Nephron (organoid): ENCODE measurements at regions not wholly inside any gene's neighbourhood (a gene's known extent, or its start where the extent isn't known, plus 50 kb on each side); places are given as distances from the start of the nearest gene placed in this dataset.

Experiments used
- H3K27ac Mint-ChIP-seq, 3 experiments: 2 replicates each; pipeline ENCODE4 v1.8.0; 2020; ENCODE audit warnings: mixed read lengths in 3 of 3, mild to moderate bottlenecking in 2 of 3, moderate library complexity in 1 of 3
- H3K27me3 Mint-ChIP-seq: 2 replicates; pipeline ENCODE4 v1.8.0; 2021; ENCODE audit warnings: low read depth, mild to moderate bottlenecking, moderate library complexity, mixed read lengths
- H3K36me3 Mint-ChIP-seq: 2 replicates; pipeline ENCODE4 v1.8.0; 2020; ENCODE audit warnings: low read depth, mixed read lengths
- H3K4me1 Mint-ChIP-seq: 2 replicates; pipeline ENCODE4 v1.8.0; 2020; ENCODE audit warnings: mixed read lengths
- H3K4me3 Mint-ChIP-seq, 3 experiments: 2 replicates each; pipeline ENCODE4 v1.8.0; 2020; ENCODE audit warnings: mild to moderate bottlenecking in 3 of 3, mixed read lengths in 3 of 3, moderate library complexity in 2 of 3
- H3K9me3 Mint-ChIP-seq: 2 replicates; pipeline ENCODE4 v1.8.0; 2020; ENCODE audit warnings: mixed read lengths
- TF ChIP-seq, protein P1 (sequence below), 3 experiments: fragments of 200-600 bp; sonication (generic); IDR thresholded peaks; one replicate each; pipeline ENCODE4 v1.5.0; 2021; ENCODE audit warnings: antibody characterized with exemption in 3 of 3; ENCODE audit not compliant: unreplicated experiment in 3 of 3

DNA sequence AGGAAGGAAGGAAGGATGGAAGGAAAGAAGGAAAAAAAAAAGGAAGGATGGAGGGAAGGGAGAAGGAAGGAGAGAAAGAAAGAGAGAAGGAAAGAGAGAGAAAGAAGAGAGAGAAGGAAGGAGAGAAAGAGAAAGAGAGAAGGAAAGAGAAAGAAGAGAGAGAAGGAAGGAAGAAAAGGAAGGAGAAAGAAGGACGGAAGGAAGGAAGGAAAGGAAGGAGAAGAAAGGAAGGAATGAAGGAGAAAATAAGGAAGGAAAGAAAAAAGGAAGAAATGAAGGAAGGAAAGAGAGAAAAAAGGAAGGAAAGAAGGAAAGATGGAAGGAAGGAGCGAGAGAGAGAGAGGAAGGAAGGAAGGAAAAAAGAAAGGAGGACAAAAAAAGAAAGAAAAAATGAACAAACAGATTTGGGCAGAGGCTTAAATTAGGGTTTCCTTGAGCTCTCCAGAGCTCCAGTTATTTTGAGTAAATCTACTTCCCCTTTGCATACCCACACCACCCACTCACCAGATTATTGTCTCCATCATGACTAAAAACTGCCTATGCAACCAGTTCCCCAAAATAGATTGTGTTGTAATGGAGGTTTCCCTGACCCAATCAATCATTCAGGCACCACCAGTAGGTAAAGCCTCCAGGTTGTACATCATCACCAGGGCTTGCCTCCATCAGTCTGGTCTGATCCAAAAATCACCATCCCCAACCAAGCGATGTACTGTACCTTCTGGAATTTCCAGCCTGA, 1722.9 kb upstream of the PCDH10 start:
- TF ChIP-seq, protein P1, sequence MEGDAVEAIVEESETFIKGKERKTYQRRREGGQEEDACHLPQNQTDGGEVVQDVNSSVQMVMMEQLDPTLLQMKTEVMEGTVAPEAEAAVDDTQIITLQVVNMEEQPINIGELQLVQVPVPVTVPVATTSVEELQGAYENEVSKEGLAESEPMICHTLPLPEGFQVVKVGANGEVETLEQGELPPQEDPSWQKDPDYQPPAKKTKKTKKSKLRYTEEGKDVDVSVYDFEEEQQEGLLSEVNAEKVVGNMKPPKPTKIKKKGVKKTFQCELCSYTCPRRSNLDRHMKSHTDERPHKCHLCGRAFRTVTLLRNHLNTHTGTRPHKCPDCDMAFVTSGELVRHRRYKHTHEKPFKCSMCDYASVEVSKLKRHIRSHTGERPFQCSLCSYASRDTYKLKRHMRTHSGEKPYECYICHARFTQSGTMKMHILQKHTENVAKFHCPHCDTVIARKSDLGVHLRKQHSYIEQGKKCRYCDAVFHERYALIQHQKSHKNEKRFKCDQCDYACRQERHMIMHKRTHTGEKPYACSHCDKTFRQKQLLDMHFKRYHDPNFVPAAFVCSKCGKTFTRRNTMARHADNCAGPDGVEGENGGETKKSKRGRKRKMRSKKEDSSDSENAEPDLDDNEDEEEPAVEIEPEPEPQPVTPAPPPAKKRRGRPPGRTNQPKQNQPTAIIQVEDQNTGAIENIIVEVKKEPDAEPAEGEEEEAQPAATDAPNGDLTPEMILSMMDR (IDR thresholded peaks at IDR 0.05; ENCODE audit: unreplicated experiment in 3 of 3), result no peak
- H3K36me3 Mint-ChIP-seq, result no peaks in the 10 kb centered on the region
- H3K27me3 Mint-ChIP-seq, result no peaks in the 10 kb centered on the region
- H3K9me3 Mint-ChIP-seq, result peaks cover 6% of the 10 kb centered on the region
- H3K4me1 Mint-ChIP-seq, result no peaks in the 10 kb centered on the region
- no peak overlapping the region for H3K4me3 Mint-ChIP-seq
- no peak overlapping the region for H3K27ac Mint-ChIP-seq

DNA sequence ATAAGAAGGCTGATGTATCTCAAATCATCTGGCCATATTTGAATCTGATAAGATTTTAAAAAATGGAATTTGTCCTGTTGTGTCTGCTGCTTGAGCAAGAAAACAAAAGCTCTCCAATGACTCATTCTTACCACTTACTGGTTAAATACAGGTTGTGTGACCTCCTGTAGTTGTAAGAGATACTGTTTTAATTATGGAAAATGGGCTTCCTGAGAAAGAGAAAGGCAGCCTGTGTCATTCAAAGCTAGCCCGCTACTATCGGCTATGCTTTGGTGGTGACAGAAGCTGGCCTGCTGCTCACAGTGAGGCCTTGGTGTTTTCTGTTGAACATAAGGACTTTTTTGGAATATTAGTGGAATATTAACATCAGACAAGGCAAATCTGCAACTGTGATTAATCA, 1722.1 kb upstream of the PCDH10 start:
- Mint-ChIP-seq H3K4me3 (no peak overlapping the region), H3K36me3 (no peaks in the 10 kb centered on the region), H3K9me3 (no peaks in the 10 kb centered on the region), H3K27ac (no peak overlapping the region), H3K4me1 (no peaks in the 10 kb centered on the region), H3K27me3 (no peaks in the 10 kb centered on the region)
- TF ChIP-seq, protein P1 (IDR thresholded peaks at IDR 0.05; ENCODE audit: unreplicated experiment in 3 of 3), result no peak

DNA sequence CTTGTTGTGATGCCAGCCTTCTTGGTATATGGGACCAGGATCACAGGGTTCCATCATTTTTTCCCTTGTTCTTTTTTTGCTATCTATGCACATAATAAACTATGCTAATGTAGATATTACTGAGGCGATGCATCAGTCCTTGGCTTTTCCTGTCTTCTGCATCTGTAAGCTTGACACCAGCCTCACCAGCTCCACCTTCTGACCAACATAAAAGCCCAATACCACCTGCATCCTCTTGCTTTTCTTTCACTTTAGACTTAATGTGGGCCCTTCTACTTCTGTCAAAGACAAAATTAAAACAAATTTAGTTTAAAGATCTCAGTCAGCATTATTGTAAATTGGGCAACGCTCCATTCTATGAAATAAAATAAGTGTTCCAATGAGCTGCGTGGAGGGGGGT, 1718.8 kb upstream of the PCDH10 start:
- no peaks in the 10 kb centered on the region for H3K4me1 Mint-ChIP-seq
- TF ChIP-seq, protein P1 (IDR thresholded peaks at IDR 0.05; ENCODE audit: unreplicated experiment in 3 of 3), result no peak
- H3K4me3 Mint-ChIP-seq, result no peak overlapping the region
- H3K27ac Mint-ChIP-seq, result no peak overlapping the region
- H3K9me3 Mint-ChIP-seq, result no peaks in the 10 kb centered on the region
- H3K36me3 Mint-ChIP-seq, result no peaks in the 10 kb centered on the region
- H3K27me3 Mint-ChIP-seq, result no peaks in the 10 kb centered on the region

DNA sequence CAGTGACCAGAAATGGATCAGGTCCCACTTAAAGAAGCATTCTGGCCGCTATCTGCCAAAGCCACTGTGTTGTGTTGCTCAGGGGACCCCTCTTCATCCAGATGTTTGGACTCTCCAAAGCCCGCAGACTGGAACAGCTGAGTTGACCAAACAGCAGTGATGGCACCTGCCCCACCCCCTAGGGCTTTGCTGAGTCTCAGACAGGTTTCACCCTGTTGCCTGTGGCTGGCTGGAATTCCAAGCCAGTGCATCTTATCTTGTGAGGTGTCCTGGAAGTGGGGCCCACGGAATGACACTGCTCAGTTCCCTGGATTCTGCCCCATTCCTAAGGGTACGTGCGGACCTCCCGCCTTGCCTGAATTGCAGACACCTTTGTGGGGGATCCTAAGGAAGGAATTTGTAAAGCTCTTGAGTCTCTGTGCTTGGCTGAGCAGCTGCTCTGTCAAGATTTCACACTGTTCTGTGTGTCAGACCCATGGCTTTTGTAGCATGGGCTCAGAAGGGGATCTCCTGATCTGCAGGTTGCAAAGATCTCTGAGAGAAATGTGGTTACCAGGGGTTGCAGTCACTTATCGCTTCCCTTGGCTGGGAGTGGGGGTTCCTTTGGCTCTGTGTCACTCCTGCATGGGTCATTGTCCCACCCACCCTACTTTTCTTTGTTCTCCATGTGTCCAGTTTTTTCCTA, 1707.9 kb upstream of the PCDH10 start:
- TF ChIP-seq, protein P1 (IDR thresholded peaks at IDR 0.05; ENCODE audit: unreplicated experiment in 3 of 3), result no peak
- no peak overlapping the region for H3K27ac Mint-ChIP-seq
- no peaks in the 10 kb centered on the region for H3K4me1 Mint-ChIP-seq
- peaks cover 15% of the 10 kb centered on the region for H3K9me3 Mint-ChIP-seq
- no peak overlapping the region for H3K4me3 Mint-ChIP-seq
- no peaks in the 10 kb centered on the region for H3K36me3 Mint-ChIP-seq
- H3K27me3 Mint-ChIP-seq, result no peaks in the 10 kb centered on the region

DNA sequence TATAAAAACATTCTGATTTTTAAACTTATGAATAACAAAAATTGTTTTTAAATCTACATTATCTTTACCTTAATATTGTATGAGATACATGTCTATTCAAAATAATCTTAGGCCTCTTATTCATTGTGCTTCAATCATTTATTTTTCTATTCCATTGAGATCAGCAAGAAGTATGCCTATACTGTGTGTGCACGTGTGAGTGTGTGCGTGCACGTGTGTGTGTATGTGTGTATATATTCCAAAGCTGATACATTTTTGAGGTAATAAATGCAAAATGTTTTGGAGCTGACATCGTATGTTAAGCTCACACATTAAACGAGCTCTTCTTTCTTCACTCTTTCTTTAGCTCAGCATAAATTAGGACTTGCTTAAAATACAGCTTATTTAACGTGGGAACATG, 1701.2 kb upstream of the PCDH10 start:
- no peak overlapping the region for H3K27ac Mint-ChIP-seq
- H3K36me3 Mint-ChIP-seq, result no peaks in the 10 kb centered on the region
- TF ChIP-seq, protein P1 (IDR thresholded peaks at IDR 0.05; ENCODE audit: unreplicated experiment in 3 of 3), result no peak
- no peaks in the 10 kb centered on the region for H3K9me3 Mint-ChIP-seq
- no peak overlapping the region for H3K4me3 Mint-ChIP-seq
- H3K27me3 Mint-ChIP-seq, result no peaks in the 10 kb centered on the region
- H3K4me1 Mint-ChIP-seq, result no peaks in the 10 kb centered on the region
